Transverse colon (tissue), 4 donors: ENCODE measurements at regions not wholly inside any gene's neighbourhood (a gene's known extent, or its start where the extent isn't known, plus 50 kb on each side); places are given as distances from the start of the nearest gene placed in this dataset.

Source experiments
- EP300 ChIP-seq: sonication (generic); formaldehyde crosslinking; IDR thresholded peaks from one replicate; pipeline ENCODE4 v1.6.1; 2017; ENCODE audit warnings: antibody characterized with exemption, low read depth
- POLR2A ChIP-seq: fragments of 450-650 bp; IDR thresholded peaks from one replicate; pipeline ENCODE4 v1.6.1; 2016; ENCODE audit warnings: antibody characterized with exemption, mild to moderate bottlenecking, moderate library complexity
- POLR2AphosphoS5 ChIP-seq, 3 donors: sonication (generic); formaldehyde crosslinking; IDR thresholded peaks; one replicate each; pipeline ENCODE4 v1.6.1; 2016; ENCODE audit warnings: antibody characterized with exemption in 3 of 3
- TF ChIP-seq, protein P1 (sequence below), 5 experiments: fragments of 200-600 bp in 3 of 5; fragments of 450-650 bp in 2 of 5; sonication (generic) in 3 of 5; IDR thresholded peaks; 1 replicate in 2 of 5; 2 replicates in 3 of 5; pipeline ENCODE4 v1.5.1; 2016 to 2017; ENCODE audit warnings: antibody characterized with exemption in 5 of 5, inconsistent platforms in 3 of 5, mild to moderate bottlenecking in 2 of 5, moderate library complexity in 1 of 5

DNA sequence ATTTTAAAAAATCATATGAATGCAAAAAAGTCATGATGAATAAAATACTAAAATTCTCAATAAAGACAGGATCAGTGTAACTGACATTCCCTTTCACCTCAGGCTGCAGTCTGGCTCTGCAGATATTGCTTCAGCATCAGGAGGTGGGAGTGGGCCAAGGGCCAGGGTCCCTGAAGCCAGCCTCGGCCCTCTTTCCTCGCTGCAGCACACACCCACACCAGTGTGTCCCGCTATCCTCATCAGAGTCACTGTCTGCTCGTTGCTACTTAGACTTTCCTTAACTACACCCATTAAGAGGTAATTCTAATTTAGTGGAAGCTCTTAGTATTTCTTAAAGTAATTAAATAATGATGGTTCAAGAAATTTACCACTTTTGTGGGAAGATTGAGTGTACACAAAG lies 298.2 kb downstream of the UBE3D start:
- TF ChIP-seq, protein P1, sequence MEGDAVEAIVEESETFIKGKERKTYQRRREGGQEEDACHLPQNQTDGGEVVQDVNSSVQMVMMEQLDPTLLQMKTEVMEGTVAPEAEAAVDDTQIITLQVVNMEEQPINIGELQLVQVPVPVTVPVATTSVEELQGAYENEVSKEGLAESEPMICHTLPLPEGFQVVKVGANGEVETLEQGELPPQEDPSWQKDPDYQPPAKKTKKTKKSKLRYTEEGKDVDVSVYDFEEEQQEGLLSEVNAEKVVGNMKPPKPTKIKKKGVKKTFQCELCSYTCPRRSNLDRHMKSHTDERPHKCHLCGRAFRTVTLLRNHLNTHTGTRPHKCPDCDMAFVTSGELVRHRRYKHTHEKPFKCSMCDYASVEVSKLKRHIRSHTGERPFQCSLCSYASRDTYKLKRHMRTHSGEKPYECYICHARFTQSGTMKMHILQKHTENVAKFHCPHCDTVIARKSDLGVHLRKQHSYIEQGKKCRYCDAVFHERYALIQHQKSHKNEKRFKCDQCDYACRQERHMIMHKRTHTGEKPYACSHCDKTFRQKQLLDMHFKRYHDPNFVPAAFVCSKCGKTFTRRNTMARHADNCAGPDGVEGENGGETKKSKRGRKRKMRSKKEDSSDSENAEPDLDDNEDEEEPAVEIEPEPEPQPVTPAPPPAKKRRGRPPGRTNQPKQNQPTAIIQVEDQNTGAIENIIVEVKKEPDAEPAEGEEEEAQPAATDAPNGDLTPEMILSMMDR (IDR thresholded peaks at IDR 0.05) = no peak
- TF ChIP-seq EP300 (no peak), POLR2AphosphoS5 (IDR thresholded peaks at IDR 0.05) (no peak), POLR2A (no peak)
